NCI-H2227 (cell line): ENCODE measurements at regions not wholly inside any gene's neighbourhood (a gene's known extent, or its start where the extent isn't known, plus 50 kb on each side); places are given as distances from the start of the nearest gene placed in this dataset.

Experiments
- DNase-seq: peaks from one replicate; lab custom pipeline; 2025; ENCODE audit not compliant: unreplicated experiment; lab: John Stamatoyannopoulos, UW

DNA sequence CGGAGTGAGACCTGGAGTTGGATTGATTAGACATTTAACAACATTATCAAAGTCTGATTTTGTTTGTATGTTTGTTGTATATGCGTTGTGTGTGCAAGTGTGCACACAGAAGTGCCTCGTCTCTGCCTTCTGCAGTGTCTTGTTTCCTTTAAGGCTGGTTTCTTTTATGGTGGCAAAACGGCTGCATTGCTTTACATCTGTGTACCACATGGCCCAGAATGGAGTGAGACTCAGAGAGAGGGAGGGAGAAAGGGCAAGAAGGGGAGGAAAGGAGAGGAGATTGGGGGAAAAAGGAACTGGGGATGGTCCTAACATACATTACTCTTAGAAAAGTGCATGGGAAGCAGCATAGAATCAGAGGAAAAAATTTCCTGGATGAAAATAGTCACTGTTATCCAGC lies 99.7 kb upstream of the WLS start:
- no peak for DNase-seq

- DNase-seq, result no peak
These were observed 99.0 kb upstream of the WLS start for GRCh38 chr1:68331117-68331865.

DNA sequence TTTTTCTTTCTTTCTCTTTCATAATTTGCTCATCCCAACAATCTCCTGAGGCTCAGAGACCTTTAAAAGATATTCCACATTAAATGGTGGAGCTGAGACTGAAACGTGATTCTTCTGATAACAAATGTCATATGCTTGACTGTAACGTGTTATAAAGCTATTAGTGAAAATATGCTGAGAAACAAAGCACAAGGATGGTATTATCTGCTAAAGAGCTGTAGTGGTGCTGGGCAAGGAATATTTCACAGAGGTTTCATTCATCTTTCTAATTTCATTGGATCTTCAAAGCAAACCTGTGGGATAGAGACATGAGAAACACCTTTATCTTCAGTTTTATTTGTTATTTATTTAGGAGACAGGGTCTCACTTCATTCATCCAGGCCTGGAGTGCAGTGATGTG lies 98.1 kb upstream of the WLS start:
- DNase-seq, result no peak

DNA sequence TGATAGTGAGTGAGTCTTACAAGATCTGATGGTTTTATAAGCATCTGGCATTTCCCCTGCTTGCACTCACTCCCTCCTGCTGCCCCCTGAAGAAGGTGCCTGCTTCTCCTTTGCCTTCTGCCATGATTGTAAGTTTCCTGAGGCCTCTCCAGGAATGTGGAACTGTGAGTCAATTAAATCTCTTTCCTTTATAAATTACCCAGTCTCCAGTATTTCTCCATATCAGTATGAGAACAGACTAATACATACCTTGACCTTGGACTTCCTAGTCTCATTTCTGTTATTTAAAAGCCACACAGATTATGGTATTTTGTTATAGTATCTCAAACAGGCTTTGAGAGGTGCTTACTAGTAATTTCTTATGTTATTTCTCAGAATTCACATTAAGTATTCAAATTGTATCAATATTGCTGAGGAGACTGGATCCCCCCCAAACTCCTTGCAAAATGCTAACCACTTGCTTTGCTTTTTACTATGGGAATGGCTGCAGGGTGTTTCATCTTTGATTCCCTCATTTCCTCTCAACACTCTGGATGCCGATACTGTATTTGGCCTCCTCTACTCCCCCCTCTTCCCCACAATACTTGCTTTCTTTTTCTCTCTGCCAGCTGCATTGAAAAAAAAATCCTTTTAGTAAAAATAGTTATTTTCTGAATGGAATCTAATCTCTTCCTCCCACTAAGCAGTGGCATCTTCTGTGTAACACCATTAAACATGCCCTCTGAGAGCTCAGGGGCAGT lies 96.9 kb upstream of the WLS start:
- DNase-seq, result no peak

DNA sequence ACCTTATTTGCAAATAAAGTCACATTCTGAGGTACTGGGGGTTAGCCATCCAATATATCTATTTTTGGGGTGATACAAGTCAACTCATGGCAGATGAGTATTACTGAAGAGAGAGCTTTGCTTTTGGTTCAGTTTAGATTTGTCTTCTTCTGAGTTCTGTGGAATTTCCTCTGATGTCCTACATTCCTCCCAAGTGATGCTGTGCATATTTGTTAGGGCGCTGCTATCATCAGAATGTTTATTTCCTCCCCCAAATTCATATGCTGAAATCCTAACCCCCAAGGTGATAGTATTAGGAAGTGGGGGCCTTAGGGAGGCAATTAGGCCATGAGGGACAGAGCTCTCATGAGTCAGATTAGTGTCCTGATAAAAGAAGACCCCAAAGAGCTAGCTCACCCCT lies 96.2 kb upstream of the WLS start:
- DNase-seq, result no peak

GRCh38 chr1:68327414-68327813 lies 95.1 kb upstream of the WLS start:
- no peak for DNase-seq

- DNase-seq, result no peak
These were observed 94.2 kb upstream of the WLS start for GRCh38 chr1:68326481-68326880.

DNA sequence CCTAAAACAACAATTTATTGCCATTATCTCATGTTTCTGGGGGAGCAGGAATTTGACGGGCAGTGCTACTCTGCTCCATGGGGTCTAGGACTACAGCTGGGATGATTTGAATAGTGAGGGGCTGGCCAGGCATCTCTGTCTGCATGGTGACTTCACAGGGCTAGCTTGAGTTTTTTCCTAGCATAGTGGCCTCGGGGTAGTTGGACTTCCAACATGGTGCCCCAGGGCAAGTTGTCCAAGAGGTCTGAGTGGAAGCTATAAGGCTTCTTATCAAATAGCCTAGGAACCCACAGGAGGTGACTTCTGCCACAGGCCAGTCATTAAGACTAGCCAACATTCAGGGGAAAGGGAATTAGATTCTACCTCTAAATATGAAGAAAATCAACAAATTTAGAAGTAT lies 92.0 kb upstream of the WLS start:
- DNase-seq, result no peak

DNA sequence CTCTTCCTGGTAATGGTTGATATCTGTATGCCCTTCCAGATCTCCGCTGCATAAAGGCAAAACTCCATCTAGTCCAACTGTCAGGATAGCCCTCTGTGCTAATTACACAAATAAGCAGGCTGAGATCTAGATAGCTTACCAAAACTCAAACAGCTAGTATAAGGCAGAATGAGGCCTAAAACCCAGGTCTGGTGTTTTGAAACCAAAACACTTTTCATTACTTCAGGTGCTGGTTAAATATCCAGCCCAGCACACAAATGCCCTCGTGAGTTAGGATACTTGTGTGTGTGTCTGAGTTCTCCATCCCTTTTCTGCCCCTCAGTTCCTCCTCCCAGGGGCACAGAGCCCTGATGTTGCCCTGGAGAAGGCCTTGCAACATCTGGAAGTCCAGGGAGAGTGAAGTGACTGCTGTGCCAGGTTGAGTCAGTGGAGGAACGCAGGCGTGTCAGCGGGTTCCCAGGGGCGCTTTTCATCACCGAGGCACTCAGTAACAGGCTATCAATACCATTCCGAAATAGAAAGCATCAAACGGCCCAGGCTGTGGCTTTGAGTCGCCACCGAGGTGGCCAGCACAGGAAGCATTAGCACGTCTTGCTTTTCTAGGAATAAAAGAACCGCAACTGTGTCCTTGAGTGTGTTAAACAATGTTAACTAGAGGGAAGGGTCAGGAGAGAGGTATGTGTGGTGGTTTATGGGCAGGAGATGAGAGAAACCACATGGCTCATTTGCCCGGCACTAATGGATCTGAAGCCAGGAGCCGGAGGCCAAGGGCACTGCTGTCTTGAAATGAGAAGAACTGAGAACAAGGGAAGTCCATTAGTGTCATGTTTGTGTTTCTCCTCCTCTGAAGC lies 90.7 kb upstream of the WLS start:
- no peak for DNase-seq

- DNase-seq, result no peak
These were observed 89.8 kb upstream of the WLS start for GRCh38 chr1:68322096-68322495.

GRCh38 chr1:68321084-68321685 lies 88.9 kb upstream of the WLS start:
- peak; percentile 58 for DNase-seq

GRCh38 chr1:68320349-68320748 lies 88.0 kb upstream of the WLS start:
- no peak for DNase-seq

- DNase-seq, result no peak
These were observed 87.6 kb upstream of the WLS start for GRCh38 chr1:68319907-68320306.

DNA sequence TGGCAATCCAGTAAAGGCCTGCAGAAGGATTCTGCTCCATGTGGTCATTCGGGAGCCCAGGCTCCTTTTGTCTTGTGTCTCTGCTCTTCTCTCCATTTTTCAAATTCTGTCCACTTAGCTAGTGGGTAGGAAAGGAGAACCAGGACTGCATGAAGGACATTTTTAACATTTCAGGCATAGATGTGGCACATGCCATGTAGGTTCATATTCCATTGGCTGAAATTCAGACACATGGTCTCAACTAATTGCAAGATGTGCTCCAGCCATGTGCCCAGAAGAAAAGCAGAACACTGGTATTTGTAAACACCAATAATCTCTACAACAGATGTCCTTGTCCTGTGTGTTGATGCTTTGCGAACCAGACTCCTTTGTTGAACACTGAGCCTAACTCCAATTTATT lies 85.2 kb upstream of the WLS start:
- DNase-seq, result no peak

DNA sequence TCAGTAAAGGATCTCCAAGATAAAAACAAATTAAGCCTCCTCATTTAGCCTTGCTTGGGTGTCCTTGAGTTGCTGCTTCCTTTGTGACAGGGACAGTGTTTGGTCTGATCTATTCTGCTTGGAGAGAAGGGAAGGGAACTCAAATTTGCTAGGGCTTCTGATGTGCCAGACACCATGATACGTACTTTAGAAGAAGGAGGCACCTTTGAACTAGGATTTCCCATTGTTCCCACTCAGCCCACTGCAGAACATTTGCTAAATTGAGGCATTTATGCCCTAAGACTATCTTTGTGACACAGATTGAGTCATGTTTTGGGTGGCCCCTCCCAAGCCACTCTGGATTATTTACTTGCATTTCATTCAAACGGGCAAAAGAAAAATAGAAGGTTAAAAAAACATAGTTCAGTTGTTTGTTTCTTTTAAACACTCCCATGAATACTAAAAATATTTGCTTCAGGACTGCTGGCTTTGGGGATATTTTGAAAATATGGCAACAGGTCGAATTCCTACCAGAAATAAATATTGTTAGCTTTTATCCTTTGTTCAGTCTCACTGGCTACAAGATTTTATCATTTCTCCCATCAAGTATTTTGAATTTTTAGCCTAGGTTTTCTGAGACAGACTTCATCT lies 81.9 kb upstream of the WLS start:
- DNase-seq, result peak; percentile 37

DNA sequence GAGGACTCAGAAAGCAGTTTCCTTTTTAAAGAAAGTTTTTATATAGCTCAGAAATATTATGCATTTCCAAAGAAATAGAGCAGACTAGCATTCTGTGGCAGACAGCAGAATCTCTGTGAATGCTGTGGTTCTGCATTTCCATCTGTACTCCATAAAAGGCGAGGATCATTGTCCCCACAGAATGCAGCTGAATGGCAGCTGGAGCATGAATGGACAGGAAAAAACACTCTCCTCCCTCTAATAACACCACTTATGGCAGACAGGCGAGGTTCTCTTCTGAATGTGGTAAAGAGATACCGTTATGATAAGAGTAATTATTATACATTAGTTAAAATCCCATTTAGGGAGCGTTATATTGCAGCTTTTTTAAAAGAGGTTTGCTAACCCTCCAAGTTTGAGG lies 81.4 kb upstream of the WLS start:
- peak; percentile 57 for DNase-seq

DNA sequence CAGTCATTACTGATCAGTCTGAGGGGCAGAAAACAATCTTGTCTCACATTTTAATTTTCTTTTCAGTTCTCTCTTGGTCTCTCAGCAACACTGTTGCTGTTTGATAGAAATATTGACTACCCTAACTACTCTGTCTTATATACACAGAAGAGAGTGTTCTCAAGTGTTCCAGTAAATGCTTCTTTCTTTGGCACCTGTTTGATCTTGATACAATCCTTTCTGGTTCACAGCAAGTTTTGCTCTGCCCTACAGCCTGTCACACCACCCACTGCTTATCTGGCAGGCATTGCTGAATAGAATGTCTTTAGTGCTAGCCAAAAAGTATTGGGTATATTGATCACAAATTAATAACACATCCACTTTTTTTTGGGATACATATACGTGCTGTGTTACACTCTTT lies 75.7 kb upstream of the WLS start:
- DNase-seq, result no peak

DNA sequence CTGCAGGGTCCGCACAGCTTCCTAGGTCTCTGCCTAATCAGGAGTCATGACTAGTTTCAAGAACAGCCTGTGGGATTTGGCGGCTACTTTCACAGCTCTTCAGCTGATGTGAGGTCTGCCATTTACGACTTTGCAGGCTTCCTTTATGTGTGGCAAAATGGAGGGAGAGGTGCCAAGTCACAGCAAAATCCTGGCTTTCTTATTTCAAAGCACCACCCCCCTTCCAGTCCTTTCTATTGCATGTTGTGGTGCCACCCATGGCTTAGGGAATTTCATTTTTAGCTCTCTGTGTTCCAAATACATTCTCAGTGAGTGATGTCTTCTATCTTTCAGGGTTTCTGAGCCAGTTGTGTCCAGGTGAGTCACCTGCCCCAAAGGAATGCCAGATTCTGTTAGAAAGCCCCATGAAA lies 75.1 kb upstream of the WLS start:
- DNase-seq, result no peak

- no peak for DNase-seq
These were observed 69.2 kb upstream of the WLS start for GRCh38 chr1:68301471-68302001.

DNA sequence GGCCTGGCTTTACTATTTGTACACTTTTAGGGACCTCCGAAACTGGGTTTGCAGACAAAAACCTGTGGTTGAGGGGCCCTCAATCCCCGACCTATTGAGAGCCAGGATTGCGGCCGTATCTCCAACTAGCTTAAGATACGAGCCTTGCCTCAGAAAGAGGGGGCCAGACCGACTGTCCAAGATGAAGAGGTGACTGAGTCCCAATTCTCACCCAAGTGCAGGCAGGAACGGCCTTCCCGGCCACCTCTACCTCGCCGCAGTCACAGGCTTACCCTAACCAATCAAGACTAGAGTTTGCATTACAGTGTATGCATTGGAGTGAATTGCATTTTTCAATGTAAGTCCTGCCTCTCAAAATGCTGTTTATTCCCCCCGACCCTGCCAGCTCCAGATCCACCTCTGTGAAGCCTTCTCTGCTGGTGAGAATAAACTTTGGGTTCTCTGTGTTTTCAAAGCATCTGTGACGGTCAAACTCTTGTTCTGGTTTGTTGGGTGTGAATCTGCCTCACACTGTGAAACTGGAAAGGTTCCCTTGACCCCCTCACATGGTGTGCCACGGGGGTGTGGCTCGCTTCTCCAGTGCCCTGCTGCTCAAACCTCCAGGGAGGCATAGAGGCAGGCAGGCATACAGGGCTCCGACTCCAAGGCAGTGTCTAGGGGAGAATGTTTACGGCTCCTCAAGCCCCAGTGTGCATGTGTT lies 62.2 kb upstream of the WLS start:
- DNase-seq, result no peak
